GM23248 (cell line): ENCODE measurements at regions not wholly inside any gene's neighbourhood (a gene's known extent, or its start where the extent isn't known, plus 50 kb on each side); places are given as distances from the start of the nearest gene placed in this dataset.
"Not testable (repeated sequence)": the region's sequence is repeated elsewhere in the genome, so short reads cannot be mapped to it uniquely, and the experiment has no call there.

ENCODE experiments used
- DNase-seq: peaks from one replicate; pipeline ENCODE4 v3.0.0-alpha.2; 2015
- H2AFZ ChIP-seq: fragments of 200-600 bp; sonication (generic); 2 replicates; pipeline ENCODE4 v1.6.1; 2016; ENCODE audit warnings: antibody characterized with exemption
- H3F3A ChIP-seq: fragments of 200-600 bp; sonication (generic); 2 replicates; pipeline ENCODE4 v1.6.1; 2016; ENCODE audit warnings: mild to moderate bottlenecking, antibody characterized with exemption, mixed run types; ENCODE audit not compliant: insufficient read depth
- H3K27ac ChIP-seq: fragments of 200-600 bp; sonication (generic); 2 replicates; pipeline ENCODE4 v1.5.1; 2016; ENCODE audit warnings: mild to moderate bottlenecking
- H3K27me3 ChIP-seq: fragments of 200-600 bp; sonication (generic); replicated peaks from 2 replicates; pipeline ENCODE4 v1.6.1; 2016; ENCODE audit warnings: mild to moderate bottlenecking; ENCODE audit not compliant: insufficient read depth
- H3K36me3 ChIP-seq: fragments of 200-600 bp; sonication (generic); 2 replicates; pipeline ENCODE4 v1.6.1; 2016; ENCODE audit warnings: low read depth, mild to moderate bottlenecking
- H3K4me1 ChIP-seq: fragments of 200-600 bp; sonication (generic); 2 replicates; pipeline ENCODE4 v1.6.1; 2016; ENCODE audit warnings: mild to moderate bottlenecking; ENCODE audit not compliant: insufficient read depth
- H3K4me2 ChIP-seq: fragments of 200-600 bp; sonication (generic); one replicate; pipeline ENCODE4 v1.6.1; 2016; ENCODE audit warnings: mild to moderate bottlenecking; ENCODE audit not compliant: unreplicated experiment
- H3K4me3 ChIP-seq: fragments of 200-600 bp; sonication (generic); 2 replicates; pipeline ENCODE4 v1.5.1; 2016; ENCODE audit warnings: mild to moderate bottlenecking
- H3K79me2 ChIP-seq: fragments of 200-600 bp; sonication (generic); 2 replicates; pipeline ENCODE4 v1.6.1; 2016; ENCODE audit warnings: mild to moderate bottlenecking; ENCODE audit not compliant: insufficient read depth
- H3K9ac ChIP-seq: fragments of 200-600 bp; sonication (generic); 2 replicates; pipeline ENCODE4 v1.6.1; 2016; ENCODE audit warnings: mild to moderate bottlenecking
- H3K9me2 ChIP-seq: fragments of 200-600 bp; sonication (generic); 2 replicates; pipeline ENCODE4 v1.6.1; 2016; ENCODE audit warnings: mixed run types, mild to moderate bottlenecking, moderate library complexity; ENCODE audit not compliant: insufficient read depth
- H3K9me3 ChIP-seq: fragments of 200-600 bp; sonication (generic); one replicate; pipeline ENCODE4 v1.6.1; 2017; ENCODE audit warnings: low read depth
- H4K20me1 ChIP-seq: fragments of 200-600 bp; sonication (generic); 2 replicates; pipeline ENCODE4 v1.6.0; 2016; ENCODE audit not compliant: insufficient read depth
- EZH2 ChIP-seq: fragments of 200-600 bp; sonication (generic); IDR thresholded peaks from 2 replicates; pipeline ENCODE4 v1.6.1; 2018; ENCODE audit warnings: antibody characterized with exemption, mild to moderate bottlenecking; ENCODE audit not compliant: insufficient read depth, poor library complexity, severe bottlenecking
- EZH2phosphoT487 ChIP-seq: fragments of 200-600 bp; sonication (generic); IDR thresholded peaks from 2 replicates; pipeline ENCODE4 v1.6.1; 2018; ENCODE audit warnings: antibody characterized with exemption, moderate library complexity, mild to moderate bottlenecking, low read depth; ENCODE audit not compliant: insufficient read depth
- WGBS, 2 experiments: methylation state at CpG; one replicate each; pipeline ENCODE4 v1.1.6; 2015 to 2017; ENCODE audit warnings: low lambda C conversion rate in 2 of 2, low coverage in 1 of 2; ENCODE audit errors: missing lambda C conversion rate in 2 of 2; 5-methylcytosine and 5-hydroxymethylcytosine counted together
- in situ Hi-C: fragments of 300-500 bp; cut with MboI; formaldehyde crosslinking; loops from 2 replicates; pipeline ENCODE4 v1.15.0; 2020

DNA sequence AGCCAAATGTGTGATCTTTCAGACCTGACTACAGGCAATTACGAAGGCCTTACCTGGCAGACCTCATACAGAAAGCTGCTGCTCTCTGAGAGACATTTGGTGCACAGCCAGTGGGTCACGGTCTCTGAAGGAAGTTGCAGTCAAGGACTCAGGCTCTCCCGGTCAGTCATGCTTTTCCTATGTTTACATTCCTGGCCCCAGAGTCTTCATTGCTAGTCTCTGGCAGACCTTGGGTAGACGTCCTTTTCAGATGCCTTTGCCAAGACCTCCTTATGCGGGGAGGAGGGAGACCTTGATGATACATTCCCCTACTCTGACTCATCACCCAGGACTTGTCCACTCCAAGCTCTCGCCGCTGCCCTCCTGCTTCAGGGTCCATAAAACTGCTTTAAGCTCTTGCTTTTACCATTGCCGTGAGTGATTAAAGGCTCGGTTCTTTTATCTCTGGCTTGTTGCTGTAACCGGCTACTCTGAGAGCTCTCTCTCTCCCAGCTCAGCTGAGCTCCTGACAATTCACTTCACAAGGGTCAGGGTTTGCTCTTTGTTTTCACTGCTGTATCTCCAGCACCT lies 62.0 kb upstream of the SLC35F5 start:
- Histone ChIP-seq H3K9me3 (no peaks in the 10 kb centered on the region), H2AFZ (peak overlapping the region; percentile 63), H3K9me2 (no peaks in the 10 kb centered on the region), H3K4me3 (peak overlapping the region; percentile 62), H3K27me3 (no peaks in the 10 kb centered on the region), H3K36me3 (no peaks in the 10 kb centered on the region), H3K79me2 (no peaks in the 10 kb centered on the region), H3F3A (peaks cover 15% of the 10 kb centered on the region), H3K4me2 (peak overlapping the region; percentile 90), H3K27ac (peak overlapping the region; percentile 65), H4K20me1 (no peaks in the 10 kb centered on the region), H3K4me1 (peaks cover 15% of the 10 kb centered on the region), H3K9ac (peak overlapping the region; percentile 66)
- peak; percentile 99 for DNase-seq
- WGBS, 2 experiments = 6 to 8% methylated on average over 10 of the region's 10 CpGs
- TF ChIP-seq EZH2 = no peak
- no peak for TF ChIP-seq EZH2phosphoT487
- in situ Hi-C loops = no loop called here

DNA sequence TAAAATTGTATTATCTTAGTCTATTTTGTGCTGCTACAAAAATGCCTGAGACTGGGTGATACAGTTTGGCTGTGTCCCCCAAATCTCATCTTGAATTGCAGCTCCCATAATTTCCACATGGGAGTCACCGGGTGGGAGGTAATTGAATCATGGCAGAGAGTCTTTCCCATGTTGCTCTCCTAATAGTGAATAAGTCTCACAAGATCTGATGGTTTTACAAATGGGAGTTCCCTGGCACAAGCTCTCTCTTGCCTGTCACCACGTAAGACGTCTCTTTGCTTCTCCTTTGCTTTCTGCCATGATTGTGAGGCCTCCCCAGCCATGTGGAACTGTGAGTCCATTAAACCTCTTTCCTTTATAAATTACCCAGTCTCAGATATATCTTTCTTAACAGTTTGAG lies 57.0 kb upstream of the SLC35F5 start:
- 32 to 36% methylated on average over 3 of the region's 3 CpGs for WGBS, 2 experiments
- H4K20me1 ChIP-seq, H3K4me1 ChIP-seq, H3K9ac ChIP-seq, DNase-seq, in situ Hi-C loops, H3K79me2 ChIP-seq, H3K27me3 ChIP-seq, H3K4me3 ChIP-seq, H3K27ac ChIP-seq, H3K4me2 ChIP-seq, H3K9me3 ChIP-seq, H2AFZ ChIP-seq, H3F3A ChIP-seq, H3K36me3 ChIP-seq, H3K9me2 ChIP-seq: not testable (repeated sequence)

- no peak overlapping the region for H3K4me2 ChIP-seq
- no peaks in the 10 kb centered on the region for H3K36me3 ChIP-seq
- H3K4me3 ChIP-seq = no peak overlapping the region
- H3F3A ChIP-seq = no peaks in the 10 kb centered on the region
- H2AFZ ChIP-seq = 0 out of 2 replicates have a peak overlapping the region, but pooled peaks have one; percentile 34
- 39 to 65% methylated on average over 4 of the region's 4 CpGs for whole genome bisulfite sequencing, 2 experiments
- H3K9me2 ChIP-seq = no peaks in the 10 kb centered on the region
- H3K9ac ChIP-seq = no peak overlapping the region
- no peaks in the 10 kb centered on the region for H3K79me2 ChIP-seq
- no peaks in the 10 kb centered on the region for H4K20me1 ChIP-seq
- TF ChIP-seq EZH2phosphoT487 (no peak), EZH2 (no peak)
- no peaks in the 10 kb centered on the region for H3K4me1 ChIP-seq
- no peaks in the 10 kb centered on the region for H3K9me3 ChIP-seq
- H3K27me3 ChIP-seq = no peaks in the 10 kb centered on the region
- no peak overlapping the region for H3K27ac ChIP-seq
- in situ Hi-C loops = no loop called here
- no peak for DNase-seq
Observed at GRCh38 chr2:113812204-113812603, 55.8 kb upstream of the SLC35F5 start.

- Histone ChIP-seq H3K9me2 (no peaks in the 10 kb centered on the region), H3K36me3 (no peaks in the 10 kb centered on the region), H3K9me3 (no peaks in the 10 kb centered on the region), H2AFZ (no peak overlapping the region), H3K4me1 (no peaks in the 10 kb centered on the region), H3K27ac (no peak overlapping the region), H3K4me2 (no peak overlapping the region), H3F3A (no peaks in the 10 kb centered on the region), H3K27me3 (no peaks in the 10 kb centered on the region), H3K9ac (no peak overlapping the region), H4K20me1 (no peaks in the 10 kb centered on the region), H3K4me3 (no peak overlapping the region), H3K79me2 (no peaks in the 10 kb centered on the region)
- 88 to 92% methylated on average over 5 of the region's 5 CpGs for WGBS, 2 experiments
- DNase-seq = no peak
- in situ Hi-C loops = no loop called here
- TF ChIP-seq EZH2 = no peak
- TF ChIP-seq EZH2phosphoT487 = no peak
Observed at GRCh38 chr2:113809076-113809736, 52.8 kb upstream of the SLC35F5 start.
